ENCODE measurements at regions not wholly inside any gene's neighbourhood (a gene's known extent, or its start where the extent isn't known, plus 50 kb on each side); places are given as distances from the start of the nearest gene placed in this dataset.

DNA sequence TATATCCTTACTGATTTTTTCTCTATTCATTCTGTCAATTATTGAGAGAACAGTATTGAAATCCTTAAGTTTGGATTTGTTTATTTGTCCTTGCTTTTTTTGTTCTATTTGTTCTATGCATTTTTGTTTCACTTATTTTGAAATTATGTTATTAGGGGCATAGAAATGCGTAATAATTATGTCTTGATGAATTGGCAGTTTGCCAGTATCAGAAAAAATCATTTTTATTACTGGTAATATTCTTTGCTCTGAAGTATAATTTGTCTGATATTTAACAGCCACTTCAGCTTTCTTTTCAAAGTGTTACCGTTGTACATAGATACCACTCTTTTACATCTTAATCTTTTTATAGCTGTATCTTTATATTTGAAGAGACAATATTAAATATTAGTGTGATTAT lies 2090.9 kb upstream of the WWC1 start:
- TF ChIP-seq, protein P1, sequence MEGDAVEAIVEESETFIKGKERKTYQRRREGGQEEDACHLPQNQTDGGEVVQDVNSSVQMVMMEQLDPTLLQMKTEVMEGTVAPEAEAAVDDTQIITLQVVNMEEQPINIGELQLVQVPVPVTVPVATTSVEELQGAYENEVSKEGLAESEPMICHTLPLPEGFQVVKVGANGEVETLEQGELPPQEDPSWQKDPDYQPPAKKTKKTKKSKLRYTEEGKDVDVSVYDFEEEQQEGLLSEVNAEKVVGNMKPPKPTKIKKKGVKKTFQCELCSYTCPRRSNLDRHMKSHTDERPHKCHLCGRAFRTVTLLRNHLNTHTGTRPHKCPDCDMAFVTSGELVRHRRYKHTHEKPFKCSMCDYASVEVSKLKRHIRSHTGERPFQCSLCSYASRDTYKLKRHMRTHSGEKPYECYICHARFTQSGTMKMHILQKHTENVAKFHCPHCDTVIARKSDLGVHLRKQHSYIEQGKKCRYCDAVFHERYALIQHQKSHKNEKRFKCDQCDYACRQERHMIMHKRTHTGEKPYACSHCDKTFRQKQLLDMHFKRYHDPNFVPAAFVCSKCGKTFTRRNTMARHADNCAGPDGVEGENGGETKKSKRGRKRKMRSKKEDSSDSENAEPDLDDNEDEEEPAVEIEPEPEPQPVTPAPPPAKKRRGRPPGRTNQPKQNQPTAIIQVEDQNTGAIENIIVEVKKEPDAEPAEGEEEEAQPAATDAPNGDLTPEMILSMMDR (IDR thresholded peaks at IDR 0.05) = no peak
- TF ChIP-seq POLR2A (IDR thresholded peaks at IDR 0.05) = no peak

Measured in thyroid gland (tissue), 4 donors.